ENCODE measurements at regions not wholly inside any gene's neighbourhood (a gene's known extent, or its start where the extent isn't known, plus 50 kb on each side); places are given as distances from the start of the nearest gene placed in this dataset.

- TF ChIP-seq, protein P1, sequence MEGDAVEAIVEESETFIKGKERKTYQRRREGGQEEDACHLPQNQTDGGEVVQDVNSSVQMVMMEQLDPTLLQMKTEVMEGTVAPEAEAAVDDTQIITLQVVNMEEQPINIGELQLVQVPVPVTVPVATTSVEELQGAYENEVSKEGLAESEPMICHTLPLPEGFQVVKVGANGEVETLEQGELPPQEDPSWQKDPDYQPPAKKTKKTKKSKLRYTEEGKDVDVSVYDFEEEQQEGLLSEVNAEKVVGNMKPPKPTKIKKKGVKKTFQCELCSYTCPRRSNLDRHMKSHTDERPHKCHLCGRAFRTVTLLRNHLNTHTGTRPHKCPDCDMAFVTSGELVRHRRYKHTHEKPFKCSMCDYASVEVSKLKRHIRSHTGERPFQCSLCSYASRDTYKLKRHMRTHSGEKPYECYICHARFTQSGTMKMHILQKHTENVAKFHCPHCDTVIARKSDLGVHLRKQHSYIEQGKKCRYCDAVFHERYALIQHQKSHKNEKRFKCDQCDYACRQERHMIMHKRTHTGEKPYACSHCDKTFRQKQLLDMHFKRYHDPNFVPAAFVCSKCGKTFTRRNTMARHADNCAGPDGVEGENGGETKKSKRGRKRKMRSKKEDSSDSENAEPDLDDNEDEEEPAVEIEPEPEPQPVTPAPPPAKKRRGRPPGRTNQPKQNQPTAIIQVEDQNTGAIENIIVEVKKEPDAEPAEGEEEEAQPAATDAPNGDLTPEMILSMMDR (IDR thresholded peaks at IDR 0.05) = no peak
- TF ChIP-seq POLR2A (IDR thresholded peaks at IDR 0.05) = no peak
These were observed 133.2 kb upstream of the IGFBP3 start for GRCh38 chr7:46054272-46054671.

All from adrenal gland (tissue), 5 donors.